HFF-Myc (cell line): ENCODE measurements at regions not wholly inside any gene's neighbourhood (a gene's known extent, or its start where the extent isn't known, plus 50 kb on each side); places are given as distances from the start of the nearest gene placed in this dataset.

Source experiments
- DNase-seq: peaks from one replicate; pipeline ENCODE4 v3.0.0-alpha.2; 2011; ENCODE audit warnings: low read depth; ENCODE audit errors: extremely low read depth
- H3K4me3 ChIP-seq: replicated peaks from 2 replicates; pipeline ENCODE4 v1.5.1; 2011; ENCODE audit warnings: low read depth, mild to moderate bottlenecking, control low read depth, low read length
- TF ChIP-seq, protein P1 (sequence below): IDR thresholded peaks from 2 replicates; pipeline ENCODE4 v1.5.1; 2012; ENCODE audit warnings: mild to moderate bottlenecking, low read depth, low read length, control low read depth; ENCODE audit errors: missing control alignments

- DNase-seq, result no peak
- TF ChIP-seq, protein P1, sequence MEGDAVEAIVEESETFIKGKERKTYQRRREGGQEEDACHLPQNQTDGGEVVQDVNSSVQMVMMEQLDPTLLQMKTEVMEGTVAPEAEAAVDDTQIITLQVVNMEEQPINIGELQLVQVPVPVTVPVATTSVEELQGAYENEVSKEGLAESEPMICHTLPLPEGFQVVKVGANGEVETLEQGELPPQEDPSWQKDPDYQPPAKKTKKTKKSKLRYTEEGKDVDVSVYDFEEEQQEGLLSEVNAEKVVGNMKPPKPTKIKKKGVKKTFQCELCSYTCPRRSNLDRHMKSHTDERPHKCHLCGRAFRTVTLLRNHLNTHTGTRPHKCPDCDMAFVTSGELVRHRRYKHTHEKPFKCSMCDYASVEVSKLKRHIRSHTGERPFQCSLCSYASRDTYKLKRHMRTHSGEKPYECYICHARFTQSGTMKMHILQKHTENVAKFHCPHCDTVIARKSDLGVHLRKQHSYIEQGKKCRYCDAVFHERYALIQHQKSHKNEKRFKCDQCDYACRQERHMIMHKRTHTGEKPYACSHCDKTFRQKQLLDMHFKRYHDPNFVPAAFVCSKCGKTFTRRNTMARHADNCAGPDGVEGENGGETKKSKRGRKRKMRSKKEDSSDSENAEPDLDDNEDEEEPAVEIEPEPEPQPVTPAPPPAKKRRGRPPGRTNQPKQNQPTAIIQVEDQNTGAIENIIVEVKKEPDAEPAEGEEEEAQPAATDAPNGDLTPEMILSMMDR, result no peak
- H3K4me3 ChIP-seq, result no peak overlapping the region
Measured at GRCh38 chr11:42232673-42233072, 773.2 kb upstream of the LRRC4C start.

GRCh38 chr11:42234451-42234951 lies 775.0 kb upstream of the LRRC4C start:
- H3K4me3 ChIP-seq, result no peak overlapping the region

DNA sequence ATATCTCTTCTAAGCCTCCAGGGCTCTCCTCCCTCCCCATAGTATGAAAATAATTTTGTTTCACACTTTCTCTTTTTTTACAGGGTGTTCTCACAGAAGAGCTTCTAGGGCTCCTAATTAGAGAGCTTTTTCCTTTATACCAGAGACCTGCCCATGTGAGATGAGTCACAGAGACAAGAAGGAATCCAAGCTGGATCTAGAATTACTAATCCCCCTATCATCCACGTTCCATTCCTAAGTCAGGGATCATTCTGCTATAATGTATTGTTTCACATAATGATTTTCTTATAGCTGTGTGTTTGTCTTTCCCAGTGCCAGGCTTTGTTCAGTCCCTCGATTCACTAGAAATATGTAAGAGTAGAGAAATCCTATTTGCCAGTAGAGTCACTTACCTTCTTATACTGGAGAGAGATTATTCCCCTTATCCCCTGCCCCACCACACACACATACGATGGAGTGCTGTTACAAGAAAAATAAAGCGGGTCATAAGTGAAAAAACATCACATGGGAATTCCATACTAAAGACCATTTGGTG lies 778.3 kb upstream of the LRRC4C start:
- DNase-seq, result no peak
- TF ChIP-seq, protein P1, result no peak
- H3K4me3 ChIP-seq, result no peak overlapping the region

More at GRCh38 chr11:42234451-42234951, 775.0 kb upstream of the LRRC4C start:
- DNase-seq, result no peak
- TF ChIP-seq, protein P1, result no peak

GRCh38 chr11:42239188-42239587 lies 779.7 kb upstream of the LRRC4C start:
- TF ChIP-seq, protein P1, result no peak
- DNase-seq, result peak; percentile 10
- H3K4me3 ChIP-seq, result no peak overlapping the region

DNA sequence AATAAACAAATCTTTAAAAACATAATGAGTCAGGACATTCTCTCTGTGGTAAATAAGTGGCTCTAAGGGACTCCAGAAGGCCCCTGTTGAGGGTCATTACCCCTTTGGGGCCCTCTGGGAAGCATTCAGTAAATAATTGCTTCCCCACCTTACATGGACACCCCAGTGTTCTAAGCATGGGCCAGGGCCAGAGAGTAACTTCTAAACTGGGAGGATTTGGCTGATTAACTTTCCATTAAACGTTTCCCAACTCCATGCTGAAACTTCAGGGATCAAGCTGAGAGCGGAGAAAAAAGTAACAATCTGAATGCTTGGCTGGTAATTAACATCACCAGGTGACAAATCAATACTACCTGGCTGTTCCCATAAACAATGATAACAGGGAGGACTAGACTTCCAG lies 783.9 kb upstream of the LRRC4C start:
- TF ChIP-seq, protein P1, result no peak
- no peak overlapping the region for H3K4me3 ChIP-seq
- DNase-seq, result no peak

GRCh38 chr11:42244376-42244775 lies 784.9 kb upstream of the LRRC4C start:
- no peak for DNase-seq
- H3K4me3 ChIP-seq, result no peak overlapping the region
- TF ChIP-seq, protein P1, result no peak

DNA sequence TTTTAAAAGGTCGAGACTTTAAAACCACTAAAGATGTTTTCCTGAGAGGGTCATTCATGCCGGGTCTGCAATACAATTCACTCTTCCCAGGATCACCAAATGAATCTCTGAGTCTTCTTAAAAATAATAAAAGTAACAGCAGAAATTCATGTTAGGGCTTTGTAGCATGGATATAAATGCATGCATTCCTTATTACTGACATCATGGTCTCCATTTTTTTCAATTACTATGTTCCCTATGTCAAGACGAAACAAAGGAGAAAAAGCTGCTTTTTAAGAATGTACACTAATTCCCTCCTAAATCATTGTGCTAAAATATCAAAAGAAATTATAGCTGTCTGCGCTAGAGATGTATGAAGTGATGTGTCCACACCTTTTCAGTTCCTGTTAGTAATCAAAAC lies 789.9 kb upstream of the LRRC4C start:
- DNase-seq, result no peak
- no peak overlapping the region for H3K4me3 ChIP-seq
- TF ChIP-seq, protein P1, result no peak
